Pancreas (tissue), 10 donors: ENCODE measurements at regions not wholly inside any gene's neighbourhood (a gene's known extent, or its start where the extent isn't known, plus 50 kb on each side); places are given as distances from the start of the nearest gene placed in this dataset.
"Not testable (repeated sequence)": the region's sequence is repeated elsewhere in the genome, so short reads cannot be mapped to it uniquely, and the experiment has no call there.

Experiments used
- ATAC-seq, 4 donors: fragments of 200-7000 bp; cut with Tn5 transposase; one replicate each; pipeline versions ENCODE4 v1.8.0 to v1.9.1; 2020; ENCODE audit warnings: mild to moderate bottlenecking in 4 of 4, moderate library complexity in 4 of 4
- DNase-seq, 6 donors: peaks; one replicate each; pipeline ENCODE4 v3.0.0-alpha.2; 2020
- FAIRE-seq: peaks from 2 replicates; lab custom pipeline; 2012; peaks lifted over from hg19 to GRCh38; lab: Jason Lieb, UNC
- H3K27ac ChIP-seq, 4 donors: fragments of 200-600 bp; sonication (generic); 1 replicate in 3 of 4; 2 replicates in 1 of 4; pipeline versions ENCODE4 v1.5.0 to v1.8.0; 2020
- H3K27me3 ChIP-seq, 4 donors: fragments of 200-600 bp; one replicate each; pipeline ENCODE4 v1.8.0; 2021
- H3K36me3 ChIP-seq, 3 donors: fragments of 200-600 bp; sonication (generic) in 1 of 3; one replicate each; pipeline versions ENCODE4 v1.5.0 to v1.8.0; 2020 to 2021
- H3K4me1 ChIP-seq, 3 donors: fragments of 200-600 bp; one replicate each; pipeline ENCODE4 v1.8.0; 2021
- H3K4me3 ChIP-seq, 4 donors: fragments of 200-600 bp; sonication (generic) in 2 of 4; one replicate each; pipeline versions ENCODE4 v1.5.0 to v1.8.0; 2020 to 2021
- H3K9me3 ChIP-seq, 4 donors: fragments of 200-600 bp; one replicate each; pipeline ENCODE4 v1.8.0; 2021
- CTCF ChIP-seq, 4 donors: fragments of 200-600 bp; sonication (generic) in 3 of 4; IDR thresholded peaks; one replicate each; pipeline versions ENCODE4 v1.5.0 to v1.8.0; 2021; ENCODE audit warnings: antibody characterized with exemption in 4 of 4
- WGBS, 2 donors: extraction: QIAGEN DNeasy Blood & Tissue Kit; methylation state at CpG; one replicate each; pipeline ENCODE4 v1.1.7; 2013; 5-methylcytosine and 5-hydroxymethylcytosine counted together
- intact Hi-C, 3 donors: fragments of 100-400 bp; cut with DNase I; formaldehyde crosslinking; loops; one replicate each; pipeline versions ENCODE4 v1.11.1 to v1.14.2; 2022
- donor health status: healthy with polysubstance abuse.
- donor health status: DM: no; HTN: no; CAD: no; lungs with moderate emphysema.
- donor health status: DM: no; HTN: no; CAD: no.
- donor health status: control.
- donor health status: control.
- donor health status: Bipolar disorder and iron deficiency.
- donor health status: DM: yes; HTN: yes; CAD: no.
- donor health status: DM: no; HTN: no; CAD: no.
- donor health status: DM: no; HTN: no; CAD: no.
- donor health status: DM: yes; HTN: yes; CAD: no.

GRCh38 chr12:65728848-65729793 lies 95.2 kb upstream of the HMGA2 start:
- no peaks in the 10 kb centered on the region for H3K9me3 ChIP-seq
- H3K4me3 ChIP-seq, result no peak overlapping the region
- H3K27ac ChIP-seq, result no peak overlapping the region
- 5 to 8% methylated on average over 65 to 66 of the region's 66 CpGs for WGBS, 2 donors
- FAIRE-seq, result no peak
- ATAC-seq, result peak in 3 of 4 donors; percentile 26 to 63 (median 37)
- H3K27me3 ChIP-seq, result peaks cover 3 to 41% (median 15%) of the 10 kb centered on the region in 4 donors
- no peak for TF ChIP-seq CTCF (IDR thresholded peaks at IDR 0.05)
- H3K36me3 ChIP-seq, result no peaks in the 10 kb centered on the region
- intact Hi-C loops, result no loop called here
- H3K4me1 ChIP-seq, result peaks cover 0 to 6% (median 0%) of the 10 kb centered on the region in 3 donors
- peak in 2 of 6 donors; percentile 47 to 55 for DNase-seq

GRCh38 chr12:65731771-65732170 lies 92.5 kb upstream of the HMGA2 start:
- no peak for DNase-seq
- ATAC-seq, result no peak
- intact Hi-C loops, result no loop called here
- no peaks in the 10 kb centered on the region for H3K9me3 ChIP-seq
- peaks cover 3 to 41% (median 13%) of the 10 kb centered on the region in 4 donors for H3K27me3 ChIP-seq
- H3K4me3 ChIP-seq, result no peak overlapping the region
- H3K27ac ChIP-seq, result no peak overlapping the region
- 76 to 78% methylated on average over 4 of the region's 4 CpGs for WGBS, 2 donors
- FAIRE-seq, result no peak
- H3K36me3 ChIP-seq, result no peaks in the 10 kb centered on the region
- TF ChIP-seq CTCF (IDR thresholded peaks at IDR 0.05), result no peak
- H3K4me1 ChIP-seq, result peaks cover 0 to 6% (median 0%) of the 10 kb centered on the region in 3 donors

GRCh38 chr12:65733643-65734042 lies 90.6 kb upstream of the HMGA2 start:
- H3K27ac ChIP-seq, DNase-seq, intact Hi-C loops, FAIRE-seq, H3K9me3 ChIP-seq, H3K36me3 ChIP-seq, H3K4me1 ChIP-seq, H3K4me3 ChIP-seq, ATAC-seq: not testable (repeated sequence)
- 58 to 77% methylated on average over 2 of the region's 2 CpGs for WGBS, 2 donors
- H3K27me3 ChIP-seq, result peaks cover 1 to 23% (median 7%) of the 10 kb centered on the region in 4 donors

GRCh38 chr12:65734226-65734625 lies 90.1 kb upstream of the HMGA2 start:
- FAIRE-seq, result no peak
- 50 to 58% methylated on average over 2 of the region's 2 CpGs for WGBS, 2 donors
- TF ChIP-seq CTCF (IDR thresholded peaks at IDR 0.05), result no peak
- H3K27me3 ChIP-seq, result peaks cover 0 to 17% (median 4%) of the 10 kb centered on the region in 4 donors
- H3K9me3 ChIP-seq, result no peaks in the 10 kb centered on the region
- H3K4me3 ChIP-seq, result no peak overlapping the region
- no peak for DNase-seq
- intact Hi-C loops, result no loop called here
- no peaks in the 10 kb centered on the region for H3K36me3 ChIP-seq
- no peak overlapping the region for H3K27ac ChIP-seq
- peaks cover 0 to under 1% (median 0%) of the 10 kb centered on the region in 3 donors for H3K4me1 ChIP-seq
- ATAC-seq, result no peak

GRCh38 chr12:65739606-65740005 lies 84.7 kb upstream of the HMGA2 start:
- Histone ChIP-seq H3K27ac (no peak overlapping the region), H3K4me3 (no peak overlapping the region), H3K4me1 (no peaks in the 10 kb centered on the region), H3K9me3 (no peaks in the 10 kb centered on the region), H3K36me3 (no peaks in the 10 kb centered on the region), H3K27me3 (peaks cover 0 to 8% (median 0%) of the 10 kb centered on the region in 4 donors)
- intact Hi-C loops, result no loop called here
- TF ChIP-seq CTCF (IDR thresholded peaks at IDR 0.05), result no peak
- no peak for FAIRE-seq
- ATAC-seq, result no peak
- 81 to 91% methylated on average over 4 of the region's 4 CpGs for WGBS, 2 donors
- DNase-seq, result no peak
